Testis (tissue), 2 donors: ENCODE measurements at regions not wholly inside any gene's neighbourhood (a gene's known extent, or its start where the extent isn't known, plus 50 kb on each side); places are given as distances from the start of the nearest gene placed in this dataset.

Experiments
- DNase-seq: peaks from one replicate; pipeline ENCODE4 v3.0.0-alpha.2; 2019
- H3K27ac ChIP-seq, 2 donors: fragments of 200-600 bp; sonication (generic); one replicate each; pipeline ENCODE4 v1.5.1; 2019
- H3K27me3 ChIP-seq: fragments of 200-600 bp; sonication (generic); one replicate; pipeline ENCODE4 v1.5.1; 2019
- H3K36me3 ChIP-seq: fragments of 200-600 bp; sonication (generic); one replicate; pipeline ENCODE4 v1.5.1; 2017; ENCODE audit warnings: low read depth; ENCODE audit errors: missing control alignments
- H3K4me1 ChIP-seq: fragments of 200-600 bp; sonication (generic); one replicate; pipeline ENCODE4 v1.5.1; 2019
- H3K4me3 ChIP-seq, 2 donors: fragments of 200-600 bp; sonication (generic); one replicate each; pipeline ENCODE4 v1.5.1; 2017 to 2019
- H3K9me3 ChIP-seq: fragments of 200-600 bp; sonication (generic); one replicate; pipeline ENCODE4 v1.5.1; 2017
- POLR2A ChIP-seq: fragments of 450-650 bp; IDR thresholded peaks from one replicate; pipeline ENCODE4 v1.6.1; 2017; ENCODE audit warnings: antibody characterized with exemption, mild to moderate bottlenecking, moderate library complexity
- WGBS, 2 donors: methylation state at CpG; one replicate each; pipeline ENCODE4 v1.1.5; 2018; 5-methylcytosine and 5-hydroxymethylcytosine counted together
- intact Hi-C: fragments of 100-400 bp; cut with DNase I; formaldehyde crosslinking; loops from one replicate; pipeline ENCODE4 v1.15.1; 2023; ENCODE audit warnings: low total_unique reads
- TF ChIP-seq, protein P1 (sequence below), 3 experiments: fragments of 450-650 bp in 2 of 3; fragments of 200-600 bp in 1 of 3; sonication (generic) in 1 of 3; IDR thresholded peaks; one replicate each; pipeline ENCODE4 v1.5.1; 2016 to 2019; ENCODE audit warnings: antibody characterized with exemption in 3 of 3, mild to moderate bottlenecking in 2 of 3, moderate library complexity in 1 of 3

DNA sequence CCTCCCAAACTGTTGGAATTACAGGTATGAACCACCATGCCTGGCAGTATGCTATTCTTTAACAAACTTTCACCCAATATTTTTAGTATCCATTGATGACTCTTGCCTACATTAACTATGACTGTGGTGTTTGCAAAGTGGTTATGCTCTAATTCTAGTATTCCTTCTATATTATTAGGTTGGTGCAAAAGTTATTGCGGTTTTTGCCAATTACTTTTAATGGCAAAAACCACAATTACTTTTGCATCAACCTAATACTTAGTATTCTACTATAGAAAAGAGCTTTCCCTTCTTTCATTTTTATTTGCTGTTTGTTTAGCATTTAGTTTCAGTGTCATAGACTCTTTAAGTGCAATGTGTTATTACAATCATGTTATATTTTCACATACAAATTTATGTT, 760.6 kb downstream of the NR2F2 start:
- 87 to 100% methylated on average over 1 of the region's 1 CpG for WGBS, 2 donors
- Histone ChIP-seq H3K36me3 (no peaks in the 10 kb centered on the region), H3K27me3 (no peaks in the 10 kb centered on the region), H3K9me3 (no peaks in the 10 kb centered on the region), H3K4me3 (no peak overlapping the region), H3K27ac (no peak overlapping the region), H3K4me1 (no peaks in the 10 kb centered on the region)
- DNase-seq: no peak
- TF ChIP-seq POLR2A: no peak
- TF ChIP-seq, protein P1, sequence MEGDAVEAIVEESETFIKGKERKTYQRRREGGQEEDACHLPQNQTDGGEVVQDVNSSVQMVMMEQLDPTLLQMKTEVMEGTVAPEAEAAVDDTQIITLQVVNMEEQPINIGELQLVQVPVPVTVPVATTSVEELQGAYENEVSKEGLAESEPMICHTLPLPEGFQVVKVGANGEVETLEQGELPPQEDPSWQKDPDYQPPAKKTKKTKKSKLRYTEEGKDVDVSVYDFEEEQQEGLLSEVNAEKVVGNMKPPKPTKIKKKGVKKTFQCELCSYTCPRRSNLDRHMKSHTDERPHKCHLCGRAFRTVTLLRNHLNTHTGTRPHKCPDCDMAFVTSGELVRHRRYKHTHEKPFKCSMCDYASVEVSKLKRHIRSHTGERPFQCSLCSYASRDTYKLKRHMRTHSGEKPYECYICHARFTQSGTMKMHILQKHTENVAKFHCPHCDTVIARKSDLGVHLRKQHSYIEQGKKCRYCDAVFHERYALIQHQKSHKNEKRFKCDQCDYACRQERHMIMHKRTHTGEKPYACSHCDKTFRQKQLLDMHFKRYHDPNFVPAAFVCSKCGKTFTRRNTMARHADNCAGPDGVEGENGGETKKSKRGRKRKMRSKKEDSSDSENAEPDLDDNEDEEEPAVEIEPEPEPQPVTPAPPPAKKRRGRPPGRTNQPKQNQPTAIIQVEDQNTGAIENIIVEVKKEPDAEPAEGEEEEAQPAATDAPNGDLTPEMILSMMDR (IDR thresholded peaks at IDR 0.05): no peak
- intact Hi-C loops: no loop called here

DNA sequence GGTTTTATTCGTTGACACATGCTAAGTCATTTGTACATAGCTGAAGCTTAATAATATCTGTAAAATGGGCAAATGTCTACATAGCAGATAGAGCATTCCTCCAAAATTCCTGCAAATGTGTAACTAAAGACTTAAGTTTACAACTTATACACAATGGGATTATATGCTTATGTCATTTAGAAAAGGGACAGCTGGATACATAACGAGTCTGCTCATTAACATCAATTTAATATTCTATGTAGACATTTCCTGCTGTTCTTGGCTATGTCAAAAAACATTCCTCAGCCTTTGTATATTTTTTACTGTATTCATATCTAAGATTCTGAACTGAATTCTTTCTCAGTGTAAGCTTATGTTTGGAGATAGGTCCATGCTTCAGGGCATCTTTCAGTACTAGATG, 762.2 kb downstream of the NR2F2 start:
- no peaks in the 10 kb centered on the region for H3K36me3 ChIP-seq
- WGBS, 2 donors: 67 to 75% methylated on average over 2 of the region's 2 CpGs
- no peaks in the 10 kb centered on the region for H3K27me3 ChIP-seq
- no peak overlapping the region for H3K27ac ChIP-seq
- no peak for DNase-seq
- H3K4me1 ChIP-seq: no peaks in the 10 kb centered on the region
- no peak for TF ChIP-seq POLR2A
- TF ChIP-seq, protein P1 (IDR thresholded peaks at IDR 0.05): no peak
- intact Hi-C loops: no loop called here
- H3K9me3 ChIP-seq: no peaks in the 10 kb centered on the region
- no peak overlapping the region for H3K4me3 ChIP-seq

DNA sequence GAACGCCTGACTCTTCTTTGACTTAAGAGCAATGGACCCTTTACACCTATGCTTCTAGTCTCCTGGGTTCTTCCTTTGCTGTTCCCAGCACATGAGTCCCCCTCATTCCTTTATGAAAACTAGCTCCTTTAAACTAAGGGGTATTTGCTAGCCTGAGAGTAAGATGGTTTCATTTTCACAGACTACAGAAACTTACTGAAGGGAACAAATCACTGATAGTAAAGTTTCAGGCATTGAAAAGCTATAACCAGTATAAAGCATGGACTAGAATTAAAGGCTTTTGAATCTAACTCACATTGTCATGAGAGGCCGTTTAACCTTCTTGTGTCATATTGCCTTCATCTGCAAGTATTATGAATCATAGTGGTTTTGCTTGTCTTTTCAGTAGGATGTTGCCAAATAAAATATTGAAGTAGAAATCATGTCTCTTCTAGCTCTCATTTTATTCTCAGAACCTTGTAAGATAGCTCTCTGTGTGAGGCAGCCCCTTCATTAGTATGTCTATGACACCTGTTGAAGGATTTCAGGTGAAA, 765.9 kb downstream of the NR2F2 start:
- DNase-seq: no peak
- no peaks in the 10 kb centered on the region for H3K36me3 ChIP-seq
- TF ChIP-seq, protein P1 (IDR thresholded peaks at IDR 0.05): no peak
- TF ChIP-seq POLR2A: no peak
- no peaks in the 10 kb centered on the region for H3K9me3 ChIP-seq
- no peaks in the 10 kb centered on the region for H3K27me3 ChIP-seq
- no peaks in the 10 kb centered on the region for H3K4me1 ChIP-seq
- H3K4me3 ChIP-seq: no peak overlapping the region
- whole genome bisulfite sequencing, 2 donors: 44 to 62% methylated on average over 2 of the region's 2 CpGs
- H3K27ac ChIP-seq: no peak overlapping the region
- intact Hi-C loops: no loop called here

DNA sequence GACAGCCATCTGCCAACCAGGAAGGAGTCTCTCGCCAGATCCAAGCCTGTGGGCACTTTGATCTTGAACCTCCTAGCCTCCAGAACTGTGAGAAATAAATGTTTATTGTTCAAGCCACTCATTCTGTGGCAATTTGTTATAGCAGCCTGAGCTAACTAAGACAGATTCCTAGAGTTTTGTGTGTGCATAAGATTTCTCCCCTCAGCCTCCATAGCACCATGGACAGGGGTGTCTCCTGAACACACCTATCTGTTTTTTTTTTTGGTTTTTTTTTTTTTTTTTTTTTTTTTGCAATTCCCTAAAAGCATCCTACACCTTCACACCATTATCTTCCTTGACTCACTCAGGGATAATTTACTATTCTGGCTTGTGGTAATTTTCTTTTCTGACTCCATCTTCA, 768.5 kb downstream of the NR2F2 start:
- no peak for TF ChIP-seq POLR2A
- TF ChIP-seq, protein P1 (IDR thresholded peaks at IDR 0.05): no peak
- WGBS, 2 donors: 75 to 84% methylated on average over 1 of the region's 1 CpG
- intact Hi-C loops: no loop called here
- Histone ChIP-seq H3K36me3 (no peaks in the 10 kb centered on the region), H3K9me3 (no peaks in the 10 kb centered on the region), H3K4me1 (no peaks in the 10 kb centered on the region), H3K4me3 (no peak overlapping the region), H3K27ac (no peak overlapping the region), H3K27me3 (no peaks in the 10 kb centered on the region)
- DNase-seq: no peak

DNA sequence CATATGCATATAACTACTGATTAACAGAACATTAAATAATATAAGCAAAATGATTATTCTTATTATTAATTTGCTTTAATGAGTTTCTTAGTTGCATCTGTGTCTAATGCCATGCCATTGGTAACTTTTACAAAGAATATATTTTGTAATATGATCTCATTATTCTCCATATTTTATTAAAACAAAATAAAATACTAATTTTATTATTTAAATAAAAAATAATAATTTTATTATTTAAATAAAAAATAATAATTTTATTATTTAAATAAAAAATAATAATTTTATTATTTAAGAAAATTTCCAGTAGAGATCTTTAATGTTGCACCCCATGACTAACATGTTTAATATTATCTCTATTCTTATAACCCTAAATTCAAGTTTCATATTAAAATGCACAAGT, 771.1 kb downstream of the NR2F2 start:
- no peaks in the 10 kb centered on the region for H3K27me3 ChIP-seq
- DNase-seq: no peak
- intact Hi-C loops: no loop called here
- TF ChIP-seq, protein P1 (IDR thresholded peaks at IDR 0.05): no peak
- no peak for TF ChIP-seq POLR2A
- no peaks in the 10 kb centered on the region for H3K36me3 ChIP-seq
- no peaks in the 10 kb centered on the region for H3K4me1 ChIP-seq
- no peak overlapping the region for H3K27ac ChIP-seq
- H3K4me3 ChIP-seq: no peak overlapping the region
- no peaks in the 10 kb centered on the region for H3K9me3 ChIP-seq
